ENCODE measurements at regions not wholly inside any gene's neighbourhood (a gene's known extent, or its start where the extent isn't known, plus 50 kb on each side); places are given as distances from the start of the nearest gene placed in this dataset.

- Histone ChIP-seq H3K9me3 (ENCODE audit: low read length) (no peaks in the 10 kb centered on the region), H2AFZ (ENCODE audit: low read length) (no peak overlapping the region), H4K20me1 (ENCODE audit: insufficient read depth, low read length) (no peaks in the 10 kb centered on the region), H3K79me2 (ENCODE audit: insufficient read depth, low read depth, low read length) (no peaks in the 10 kb centered on the region), H3K36me3 (ENCODE audit: insufficient read depth, low read length) (no peaks in the 10 kb centered on the region), H3K9me2 (ENCODE audit: insufficient read depth, low read length) (no peaks in the 10 kb centered on the region), H3K4me2 (ENCODE audit: low read length) (no peak overlapping the region), H3K4me1 (ENCODE audit: insufficient read depth, low read length, poor library complexity, severe bottlenecking) (no peaks in the 10 kb centered on the region), H3K27ac (ENCODE audit: low read depth, low read length, poor library complexity, severe bottlenecking) (no peak overlapping the region), H3K4me3 (ENCODE audit: low read depth, low read length, poor library complexity, severe bottlenecking) (no peak overlapping the region)
- no peak for DNase-seq (ENCODE audit: low spot score)
- BruUV-seq (replicated peaks): no TSS peak
- intact Hi-C loops (cut with micrococcal nuclease; ENCODE audit: unreplicated experiment): no loop called here
- POLR2A ChIA-PET: no interaction called here
- CTCF ChIA-PET (ENCODE audit: unreplicated experiment): interaction anchor here (0.6 kb wide), 1 partner anchor 1070 kb away, joined by 3 read pairs; no protein-coding TSS in a partner anchor
- no peak for TF ChIP-seq EZH2phosphoT487 (IDR thresholded peaks at IDR 0.05; ENCODE audit: borderline replicate concordance, low read depth, low read length)
- no peak for TF ChIP-seq CTCF (conservative IDR thresholded peaks at IDR 0.05; ENCODE audit: low read length)
These were observed 274.8 kb upstream of the BTBD3 start for GRCh38 chr20:11642866-11643265.

- CTCF ChIA-PET (ENCODE audit: unreplicated experiment): no interaction called here
- no peak for DNase-seq (ENCODE audit: low spot score)
- Histone ChIP-seq H3K36me3 (ENCODE audit: insufficient read depth, low read length) (no peaks in the 10 kb centered on the region), H3K4me3 (ENCODE audit: low read depth, low read length, poor library complexity, severe bottlenecking) (no peak overlapping the region), H3K27ac (ENCODE audit: low read depth, low read length, poor library complexity, severe bottlenecking) (no peak overlapping the region), H3K9me3 (ENCODE audit: low read length) (no peaks in the 10 kb centered on the region), H3K4me1 (ENCODE audit: insufficient read depth, low read length, poor library complexity, severe bottlenecking) (no peaks in the 10 kb centered on the region), H3K9me2 (ENCODE audit: insufficient read depth, low read length) (no peaks in the 10 kb centered on the region), H4K20me1 (ENCODE audit: insufficient read depth, low read length) (no peaks in the 10 kb centered on the region), H3K79me2 (ENCODE audit: insufficient read depth, low read depth, low read length) (no peaks in the 10 kb centered on the region), H2AFZ (ENCODE audit: low read length) (no peak overlapping the region), H3K4me2 (ENCODE audit: low read length) (no peak overlapping the region)
- no peak for TF ChIP-seq EZH2phosphoT487 (IDR thresholded peaks at IDR 0.05; ENCODE audit: borderline replicate concordance, low read depth, low read length)
- TF ChIP-seq CTCF (conservative IDR thresholded peaks at IDR 0.05; ENCODE audit: low read length): no peak
- intact Hi-C loops (cut with micrococcal nuclease; ENCODE audit: unreplicated experiment): no loop called here
- no TSS peak for BruUV-seq (replicated peaks)
- POLR2A ChIA-PET: no interaction called here
These were observed 271.3 kb upstream of the BTBD3 start for GRCh38 chr20:11646359-11646758.

GRCh38 chr20:11650566-11650965, 267.1 kb upstream of the BTBD3 start:
- Histone ChIP-seq H3K9me3 (ENCODE audit: low read length) (no peaks in the 10 kb centered on the region), H2AFZ (ENCODE audit: low read length) (no peak overlapping the region), H3K4me1 (ENCODE audit: insufficient read depth, low read length, poor library complexity, severe bottlenecking) (no peaks in the 10 kb centered on the region), H3K79me2 (ENCODE audit: insufficient read depth, low read depth, low read length) (no peaks in the 10 kb centered on the region), H3K9me2 (ENCODE audit: insufficient read depth, low read length) (no peaks in the 10 kb centered on the region), H4K20me1 (ENCODE audit: insufficient read depth, low read length) (no peaks in the 10 kb centered on the region), H3K27ac (ENCODE audit: low read depth, low read length, poor library complexity, severe bottlenecking) (no peak overlapping the region), H3K4me3 (ENCODE audit: low read depth, low read length, poor library complexity, severe bottlenecking) (no peak overlapping the region), H3K4me2 (ENCODE audit: low read length) (no peak overlapping the region), H3K36me3 (ENCODE audit: insufficient read depth, low read length) (no peaks in the 10 kb centered on the region)
- no TSS peak for BruUV-seq (replicated peaks)
- POLR2A ChIA-PET: no interaction called here
- intact Hi-C loops (cut with micrococcal nuclease; ENCODE audit: unreplicated experiment): no loop called here
- CTCF ChIA-PET (ENCODE audit: unreplicated experiment): no interaction called here
- TF ChIP-seq EZH2phosphoT487 (IDR thresholded peaks at IDR 0.05; ENCODE audit: borderline replicate concordance, low read depth, low read length) (no peak), CTCF (conservative IDR thresholded peaks at IDR 0.05; ENCODE audit: low read length) (no peak)
- no peak for DNase-seq (ENCODE audit: low spot score)
